Activated CD4-positive, alpha-beta T cell treated with anti-CD3 and anti-CD28 coated beads, Interleukin-2, amount 10 ng/mL, durations not matched to agents 7 days and 5 days (primary cell): ENCODE measurements at regions not wholly inside any gene's neighbourhood (a gene's known extent, or its start where the extent isn't known, plus 50 kb on each side); places are given as distances from the start of the nearest gene placed in this dataset.

ENCODE experiments used
- CTCF ChIA-PET: fragments of 350-600 bp; sonication (Branson Sonifier 250); formaldehyde crosslinking; loops from one replicate; lab custom pipeline; 2021; ENCODE audit warnings: antibody characterized with exemption; lab: Charles Lee
- POLR2A ChIA-PET: fragments of 350-600 bp; sonication (Branson Sonifier 250); formaldehyde crosslinking; loops from one replicate; lab custom pipeline; 2021; ENCODE audit warnings: antibody characterized with exemption; lab: Charles Lee
- DNase-seq: peaks from one replicate; pipeline ENCODE4 v3.0.0-alpha.2; 2020
- H3K27ac Mint-ChIP-seq: one replicate; pipeline ENCODE4 v1.8.0; 2021; ENCODE audit warnings: mild to moderate bottlenecking, moderate library complexity, mixed read lengths
- H3K27me3 Mint-ChIP-seq: one replicate; pipeline ENCODE4 v1.8.0; 2021; ENCODE audit warnings: mixed read lengths
- H3K36me3 Mint-ChIP-seq: one replicate; pipeline ENCODE4 v1.8.0; 2021; ENCODE audit warnings: low read depth, mixed read lengths
- H3K4me1 Mint-ChIP-seq: one replicate; pipeline ENCODE4 v1.8.0; 2021; ENCODE audit warnings: mixed read lengths
- H3K4me3 Mint-ChIP-seq: one replicate; pipeline ENCODE4 v1.8.0; 2021; ENCODE audit warnings: mild to moderate bottlenecking, moderate library complexity, mixed read lengths
- H3K9me3 Mint-ChIP-seq: one replicate; pipeline ENCODE4 v1.8.0; 2021; ENCODE audit warnings: mixed read lengths

DNA sequence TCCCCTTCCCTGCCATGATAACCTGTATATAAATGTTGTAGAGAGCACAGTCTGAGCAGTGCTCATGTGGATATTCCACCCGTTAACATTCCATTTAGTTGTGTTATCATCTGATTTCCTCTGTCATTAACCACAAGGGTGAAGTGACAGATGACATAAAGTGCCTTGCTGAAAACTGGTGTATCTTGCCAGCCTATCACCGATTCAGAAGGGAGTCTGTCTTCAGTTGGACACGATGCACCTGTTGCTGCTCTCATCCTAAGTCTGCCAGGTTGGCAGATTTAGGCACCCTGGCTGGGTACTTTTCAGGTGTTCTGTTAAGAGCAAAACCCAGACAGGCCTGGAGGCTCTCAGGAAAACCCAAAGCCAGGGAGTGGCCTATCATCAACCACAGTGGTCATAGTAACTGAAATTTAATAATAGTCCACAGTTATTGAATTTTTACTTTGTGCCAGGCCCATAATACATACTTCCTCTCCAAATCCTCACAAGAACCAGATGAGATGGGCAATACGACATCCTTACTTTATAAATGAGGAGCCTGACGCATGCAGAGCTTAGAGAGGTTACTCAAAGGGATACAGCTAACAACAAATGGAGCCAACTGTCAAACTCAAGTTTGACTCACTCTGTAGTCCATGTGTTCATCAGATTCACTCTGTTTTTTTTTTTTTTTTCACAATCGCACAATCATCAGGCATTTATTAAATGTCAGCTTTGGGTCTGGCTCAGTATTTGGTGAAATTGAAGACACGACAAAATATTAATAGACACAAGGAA, 100.7 kb upstream of the SPRY4 start:
- H3K36me3 Mint-ChIP-seq: peaks cover 6% of the 10 kb centered on the region
- ChIA-PET POLR2A (no interaction called here), CTCF (interaction anchor here (0.5 to 1.7 kb wide), 4 partner anchors 18 to 126 kb away, joined by 3 to 4 read pairs (median 4); no protein-coding TSS in a partner anchor)
- H3K27me3 Mint-ChIP-seq: no peaks in the 10 kb centered on the region
- DNase-seq: no peak
- H3K4me3 Mint-ChIP-seq: no peak overlapping the region
- H3K4me1 Mint-ChIP-seq: peaks cover 49% of the 10 kb centered on the region
- H3K27ac Mint-ChIP-seq: peak overlapping the region; percentile 76
- peaks cover 13% of the 10 kb centered on the region for H3K9me3 Mint-ChIP-seq

DNA sequence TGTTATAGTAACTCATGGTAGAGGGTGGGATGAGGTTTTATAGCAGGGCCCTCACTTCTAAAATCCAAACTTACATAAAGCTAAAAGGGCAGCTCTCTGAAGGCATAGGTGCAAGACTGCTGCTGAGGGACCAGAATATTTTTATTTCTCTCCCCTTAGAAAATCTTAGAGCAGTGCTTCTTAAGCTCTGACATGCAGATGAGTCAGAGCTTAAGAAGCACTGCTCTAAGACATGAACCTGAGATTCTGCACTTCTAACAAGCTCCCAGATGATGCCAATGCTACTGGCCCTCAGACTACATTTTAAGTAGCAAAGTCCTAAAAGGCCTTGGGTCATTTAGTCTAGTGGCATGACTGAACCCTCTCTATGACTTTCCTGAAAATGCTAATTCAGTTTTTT, 97.6 kb upstream of the SPRY4 start:
- peaks cover 55% of the 10 kb centered on the region for H3K4me1 Mint-ChIP-seq

DNA sequence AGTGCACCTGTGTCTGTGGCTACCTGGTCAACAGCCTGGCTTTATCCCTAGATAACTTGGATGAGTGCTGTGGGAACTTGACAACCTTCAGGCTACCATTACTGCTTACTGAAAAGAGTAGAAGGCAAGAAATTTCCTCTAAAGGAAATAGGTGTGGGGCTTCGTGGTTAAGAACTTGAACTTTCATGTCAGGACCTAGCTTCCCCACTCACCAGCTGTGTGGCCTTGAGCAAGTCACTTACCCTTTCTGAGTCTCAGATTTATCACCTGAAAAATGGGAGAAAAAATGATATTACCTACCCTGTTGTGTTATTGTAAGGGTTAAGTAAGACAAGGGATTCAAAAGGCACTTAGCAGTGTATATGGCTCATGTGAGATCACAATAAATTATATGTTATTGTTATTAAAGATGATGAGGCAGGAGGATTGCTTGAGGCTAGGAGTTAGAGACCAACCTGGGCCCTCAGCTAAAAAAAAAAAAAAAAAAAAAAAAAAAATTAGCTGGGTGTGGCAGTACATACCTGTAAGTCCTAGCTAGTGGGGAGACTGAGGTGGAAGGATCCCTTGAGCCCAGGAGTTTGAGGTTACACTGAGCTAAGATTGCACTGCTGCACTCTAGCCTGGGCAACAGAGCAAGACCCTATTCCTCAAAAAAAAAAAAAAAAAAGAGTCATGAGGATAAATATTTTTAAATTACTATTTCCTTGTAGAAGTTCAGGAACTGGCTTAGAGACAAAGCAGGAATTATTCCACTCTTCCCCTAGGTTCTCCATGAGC, 97.0 kb upstream of the SPRY4 start:
- peaks cover 6% of the 10 kb centered on the region for H3K36me3 Mint-ChIP-seq
- H3K4me1 Mint-ChIP-seq: peaks cover 50% of the 10 kb centered on the region
- H3K4me3 Mint-ChIP-seq: peak overlapping the region; percentile 7
- peak overlapping the region; percentile 11 for H3K27ac Mint-ChIP-seq
- H3K9me3 Mint-ChIP-seq: peaks cover 13% of the 10 kb centered on the region
- POLR2A ChIA-PET: interaction anchor here (0.7 kb wide), 1 partner anchor 97 kb away, joined by 5 read pairs; the partner anchor contains the start of gene SPRY4
- CTCF ChIA-PET: interaction anchor here (0.6 to 1.4 kb wide), 11 partner anchors 7 to 857 kb away, joined by 3 to 5 read pairs (median 3); no protein-coding TSS in a partner anchor
- peak; percentile 39 for DNase-seq
- H3K27me3 Mint-ChIP-seq: no peaks in the 10 kb centered on the region

More for the DNA sequence above, 97.6 kb upstream of the SPRY4 start:
- ChIA-PET POLR2A (interaction anchor here (0.7 kb wide), 1 partner anchor 97 kb away, joined by 5 read pairs; the partner anchor contains the start of gene SPRY4), CTCF (interaction anchor here (0.6 to 1.4 kb wide), 10 partner anchors 8 to 858 kb away, joined by 3 to 5 read pairs (median 4); no protein-coding TSS in a partner anchor)
- H3K27ac Mint-ChIP-seq: no peak overlapping the region
- peaks cover 6% of the 10 kb centered on the region for H3K36me3 Mint-ChIP-seq
- no peak for DNase-seq
- H3K4me3 Mint-ChIP-seq: no peak overlapping the region
- peaks cover 13% of the 10 kb centered on the region for H3K9me3 Mint-ChIP-seq
- H3K27me3 Mint-ChIP-seq: no peaks in the 10 kb centered on the region

DNA sequence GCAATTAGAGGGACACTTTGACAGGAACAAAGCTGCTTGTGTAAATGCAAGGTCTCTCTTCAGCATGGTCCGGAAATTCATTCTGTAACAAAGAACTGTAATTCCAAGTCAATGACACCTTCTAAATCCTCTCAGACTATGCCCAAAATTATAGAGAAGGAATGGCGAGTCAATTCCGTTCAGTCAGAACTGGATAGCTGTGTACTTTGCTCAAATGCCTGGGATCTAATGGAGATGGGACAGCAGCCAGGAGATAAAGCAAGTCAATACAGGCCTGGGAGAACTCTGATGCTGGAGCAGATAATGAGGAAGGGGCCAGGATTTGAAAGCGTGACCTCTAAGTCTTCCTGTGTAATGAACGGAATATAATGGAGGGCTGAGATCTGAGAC, 96.4 kb upstream of the SPRY4 start:
- Mint-ChIP-seq H3K9me3 (peaks cover 13% of the 10 kb centered on the region), H3K27ac (peak overlapping the region; percentile 11), H3K36me3 (peaks cover 6% of the 10 kb centered on the region), H3K4me3 (peak overlapping the region; percentile 7), H3K4me1 (peaks cover 45% of the 10 kb centered on the region), H3K27me3 (no peaks in the 10 kb centered on the region)
- ChIA-PET CTCF (interaction anchor here (0.6 kb wide), 1 partner anchor 21 kb away, joined by 3 read pairs; no protein-coding TSS in a partner anchor), POLR2A (no interaction called here)
- DNase-seq: no peak

DNA sequence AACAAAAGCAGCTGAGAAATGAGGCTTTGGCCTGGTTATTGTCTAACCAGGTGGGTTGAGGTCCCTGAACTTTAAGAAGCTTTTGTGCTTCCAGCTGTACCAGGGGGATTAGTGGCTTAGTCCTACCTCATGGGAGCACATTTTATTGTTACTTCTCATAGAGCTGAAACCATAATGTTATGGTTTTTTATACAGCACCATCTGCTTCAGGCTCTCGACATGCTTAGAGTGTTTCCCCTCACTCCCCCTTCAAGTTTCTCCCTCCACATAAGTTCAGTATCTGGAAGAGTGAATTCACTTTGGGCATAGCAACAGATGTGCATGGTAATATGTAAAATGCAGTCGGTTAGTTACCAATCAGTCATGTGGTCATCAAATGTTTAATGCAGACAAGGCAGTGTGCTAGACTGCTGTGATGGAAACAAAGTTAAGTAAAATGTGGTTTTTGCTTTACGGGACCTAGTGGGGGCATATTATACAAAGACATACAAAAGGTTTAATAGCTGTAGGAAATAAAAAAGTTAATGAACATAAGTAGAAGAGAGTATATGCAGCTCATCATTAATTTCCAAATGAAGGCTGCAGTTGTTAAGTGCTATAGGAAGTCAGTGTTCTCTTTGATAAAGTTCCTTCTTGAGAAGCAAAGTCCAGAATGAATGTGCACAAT, 95.9 kb upstream of the SPRY4 start:
- H3K36me3 Mint-ChIP-seq: peaks cover 6% of the 10 kb centered on the region
- peaks cover 40% of the 10 kb centered on the region for H3K4me1 Mint-ChIP-seq
- H3K4me3 Mint-ChIP-seq: peak overlapping the region; percentile 7
- H3K27me3 Mint-ChIP-seq: no peaks in the 10 kb centered on the region
- H3K9me3 Mint-ChIP-seq: peaks cover 13% of the 10 kb centered on the region
- ChIA-PET POLR2A (no interaction called here), CTCF (interaction anchor here (0.6 to 1.0 kb wide), 2 partner anchors 13 to 244 kb away, joined by 3 read pairs; no protein-coding TSS in a partner anchor)
- DNase-seq: no peak
- peak overlapping the region; percentile 2 for H3K27ac Mint-ChIP-seq

DNA sequence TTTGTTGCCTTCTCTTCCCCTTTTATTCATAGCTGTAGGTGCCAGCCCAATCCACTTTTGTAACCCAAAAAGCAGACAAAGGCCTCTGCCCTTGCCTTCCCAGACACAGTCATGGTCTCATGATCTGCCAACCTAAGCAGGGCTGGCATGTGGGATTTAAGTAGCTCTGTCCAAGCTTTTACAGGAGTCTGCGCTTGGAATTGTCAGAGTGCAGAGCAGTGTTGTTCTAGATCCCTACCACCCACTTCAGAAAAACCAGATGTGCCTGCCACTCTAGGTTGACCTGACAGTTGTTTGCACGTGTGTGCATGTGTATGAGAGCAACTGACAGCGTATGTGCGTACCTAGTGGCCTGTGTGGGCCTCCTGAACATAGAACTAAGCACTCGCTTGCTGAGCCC, 87.8 kb upstream of the SPRY4 start:
- Mint-ChIP-seq H3K27me3 (no peaks in the 10 kb centered on the region), H3K36me3 (no peaks in the 10 kb centered on the region), H3K4me1 (no peaks in the 10 kb centered on the region), H3K9me3 (no peaks in the 10 kb centered on the region), H3K27ac (no peak overlapping the region), H3K4me3 (no peak overlapping the region)
- CTCF ChIA-PET: interaction anchor here (0.6 to 2.8 kb wide), 4 partner anchors 10 to 43 kb away, joined by 3 to 9 read pairs (median 4); no protein-coding TSS in a partner anchor
- no peak for DNase-seq
- POLR2A ChIA-PET: no interaction called here

DNA sequence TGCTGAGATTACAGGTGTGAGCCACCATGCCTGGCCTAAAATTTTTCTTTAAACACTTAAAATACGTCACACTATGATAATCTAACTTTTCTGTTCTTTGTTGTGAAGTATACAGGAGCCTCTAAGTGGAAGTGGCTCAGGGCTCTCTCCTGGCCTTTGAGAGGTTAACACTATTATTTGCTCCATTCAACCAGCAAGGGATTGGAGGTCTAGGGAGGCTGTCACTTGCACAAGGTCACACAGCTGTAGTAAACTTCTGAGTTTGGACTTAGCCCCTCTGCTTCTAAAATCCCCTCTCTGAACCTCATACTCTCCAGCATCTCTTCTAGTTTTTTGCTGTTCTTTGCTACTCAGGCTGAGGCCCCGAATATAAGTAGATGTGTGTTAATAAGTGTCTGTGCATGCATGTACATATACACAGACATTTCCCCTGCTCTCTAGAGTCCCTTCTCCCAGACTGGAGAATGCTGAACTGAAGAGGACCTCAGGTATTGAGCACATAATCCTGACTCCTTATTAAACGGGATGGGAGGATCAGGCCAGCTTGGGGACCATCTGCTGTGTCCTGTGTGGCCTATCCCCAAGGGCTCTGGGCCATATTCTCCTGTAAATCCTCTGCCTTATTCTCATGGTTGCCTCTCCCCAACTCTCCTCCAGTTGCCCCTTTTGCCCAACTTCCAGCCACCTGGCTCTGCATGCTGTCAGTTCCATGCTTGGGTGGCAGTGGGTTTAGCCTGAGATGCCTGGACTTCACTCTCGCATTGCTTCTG, 87.0 kb upstream of the SPRY4 start:
- Mint-ChIP-seq H3K9me3 (no peaks in the 10 kb centered on the region), H3K4me3 (no peak overlapping the region), H3K4me1 (no peaks in the 10 kb centered on the region), H3K36me3 (no peaks in the 10 kb centered on the region), H3K27ac (no peak overlapping the region), H3K27me3 (no peaks in the 10 kb centered on the region)
- CTCF ChIA-PET: interaction anchor here (0.6 kb wide), 2 partner anchors 40 to 42 kb away, joined by 4 to 5 read pairs; no protein-coding TSS in a partner anchor
- POLR2A ChIA-PET: no interaction called here
- DNase-seq: no peak

DNA sequence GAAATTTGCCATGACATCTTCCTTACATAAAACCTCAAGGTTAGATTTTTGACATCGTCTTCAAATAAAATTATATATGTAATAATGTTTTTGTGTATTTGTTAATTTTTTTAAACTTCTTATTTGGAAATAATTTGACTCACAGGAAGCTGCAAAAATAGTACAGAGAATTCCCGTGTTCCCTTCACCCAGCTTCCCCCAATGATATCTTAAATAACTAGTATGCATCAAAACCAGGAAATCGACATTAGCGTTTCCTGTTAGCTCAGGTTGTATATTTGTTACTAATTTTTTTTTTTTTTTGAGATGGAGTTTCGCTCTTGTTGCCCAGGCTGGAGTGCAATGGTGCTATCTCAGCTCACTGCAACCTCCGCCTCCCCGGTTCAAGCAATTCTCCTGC, 86.3 kb upstream of the SPRY4 start:
- no peaks in the 10 kb centered on the region for H3K36me3 Mint-ChIP-seq
- H3K27ac Mint-ChIP-seq: no peak overlapping the region
- H3K4me3 Mint-ChIP-seq: no peak overlapping the region
- no peaks in the 10 kb centered on the region for H3K9me3 Mint-ChIP-seq
- no peaks in the 10 kb centered on the region for H3K27me3 Mint-ChIP-seq
- DNase-seq: no peak
- CTCF ChIA-PET: interaction anchor here (0.6 kb wide), 1 partner anchor 40 kb away, joined by 5 read pairs; no protein-coding TSS in a partner anchor
- POLR2A ChIA-PET: no interaction called here
- H3K4me1 Mint-ChIP-seq: no peaks in the 10 kb centered on the region

DNA sequence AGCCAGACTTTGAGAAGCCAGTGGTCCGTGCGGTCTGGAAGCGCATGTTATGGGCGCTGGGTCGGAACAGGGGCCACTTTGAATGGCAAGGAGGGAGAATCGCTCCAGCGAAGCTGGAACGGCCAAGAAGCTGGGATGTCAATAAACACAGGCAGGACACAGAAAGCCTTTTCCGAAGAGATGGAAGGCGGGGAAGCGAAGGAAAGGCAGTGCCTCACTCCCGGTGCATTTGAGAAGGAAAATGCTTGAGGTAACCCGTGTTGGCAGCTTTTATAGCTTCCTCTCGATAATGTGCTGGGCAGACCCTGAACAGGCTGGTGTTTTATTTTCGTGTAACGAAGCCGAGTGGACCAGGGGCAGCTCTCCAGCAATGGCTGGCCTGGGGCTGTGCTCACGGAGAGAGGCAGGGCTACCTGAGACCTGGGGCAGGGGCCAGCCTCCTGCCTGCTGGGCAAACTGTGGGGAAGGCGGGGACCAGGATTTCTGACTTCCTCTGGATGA, 84.2 kb upstream of the SPRY4 start:
- Mint-ChIP-seq H3K4me1 (no peaks in the 10 kb centered on the region), H3K9me3 (no peaks in the 10 kb centered on the region), H3K27ac (no peak overlapping the region), H3K36me3 (no peaks in the 10 kb centered on the region), H3K27me3 (no peaks in the 10 kb centered on the region), H3K4me3 (no peak overlapping the region)
- POLR2A ChIA-PET: no interaction called here
- no peak for DNase-seq
- CTCF ChIA-PET: interaction anchor here (1.1 to 1.5 kb wide), 4 partner anchors 9 to 27 kb away, joined by 3 to 7 read pairs (median 4); no protein-coding TSS in a partner anchor

DNA sequence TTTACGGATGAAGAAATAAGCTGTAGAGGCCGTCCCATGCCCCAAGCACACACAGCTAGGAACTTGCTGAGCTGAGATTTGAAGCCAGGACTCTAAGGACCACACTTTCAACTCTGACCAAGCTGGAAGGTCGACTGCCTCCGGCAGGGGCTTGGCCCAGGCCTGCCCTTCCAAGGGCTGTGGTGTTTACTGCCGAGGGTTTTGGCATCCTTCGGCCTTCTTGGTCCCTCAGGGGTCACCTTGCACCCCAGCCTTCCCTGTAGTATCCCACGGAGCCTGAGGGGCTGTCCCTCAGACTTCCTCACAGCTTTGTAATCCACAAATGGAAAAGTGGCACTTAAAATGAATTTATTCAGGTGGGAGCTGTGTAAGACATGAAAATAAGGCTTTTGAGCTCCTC, 83.7 kb upstream of the SPRY4 start:
- CTCF ChIA-PET: interaction anchor here (1.1 to 1.5 kb wide), 4 partner anchors 9 to 27 kb away, joined by 3 to 7 read pairs (median 4); no protein-coding TSS in a partner anchor
- H3K27ac Mint-ChIP-seq: no peak overlapping the region
- H3K9me3 Mint-ChIP-seq: no peaks in the 10 kb centered on the region
- H3K36me3 Mint-ChIP-seq: no peaks in the 10 kb centered on the region
- no peak for DNase-seq
- H3K27me3 Mint-ChIP-seq: no peaks in the 10 kb centered on the region
- no peaks in the 10 kb centered on the region for H3K4me1 Mint-ChIP-seq
- no peak overlapping the region for H3K4me3 Mint-ChIP-seq
- POLR2A ChIA-PET: no interaction called here

DNA sequence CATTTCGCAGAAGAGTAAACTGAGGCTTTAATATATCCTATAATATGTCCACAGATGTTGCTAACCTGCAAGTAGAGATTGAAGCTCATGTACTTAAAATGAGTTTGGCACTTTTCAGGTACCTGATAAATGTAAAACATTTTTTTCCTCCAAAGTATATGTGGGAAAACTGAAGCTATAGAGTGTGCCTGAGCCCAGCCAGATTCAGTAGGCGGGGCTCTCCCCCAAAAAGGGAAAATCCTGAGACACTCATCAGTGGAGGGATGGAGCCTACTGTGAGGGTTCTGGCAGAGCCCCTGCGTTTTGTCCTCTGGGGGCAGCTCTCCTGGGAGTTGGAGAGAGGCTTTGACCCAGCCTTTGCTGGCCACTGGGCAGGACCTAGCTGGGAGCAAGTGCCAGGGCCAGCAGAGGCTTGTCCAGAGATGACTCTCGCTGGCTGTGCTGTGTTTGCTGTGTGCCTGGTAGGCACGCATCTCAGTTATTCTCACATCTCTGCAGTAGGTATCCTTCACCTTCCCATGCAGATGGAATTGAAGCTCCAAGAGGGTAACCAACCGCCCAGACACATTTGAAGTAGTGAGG, 81.1 kb upstream of the SPRY4 start:
- no peaks in the 10 kb centered on the region for H3K27me3 Mint-ChIP-seq
- H3K4me1 Mint-ChIP-seq: no peaks in the 10 kb centered on the region
- H3K27ac Mint-ChIP-seq: no peak overlapping the region
- no peak for DNase-seq
- no peaks in the 10 kb centered on the region for H3K9me3 Mint-ChIP-seq
- H3K4me3 Mint-ChIP-seq: no peak overlapping the region
- ChIA-PET POLR2A (no interaction called here), CTCF (interaction anchor here (0.6 to 1.3 kb wide), 3 partner anchors 14 to 24 kb away, joined by 4 to 5 read pairs (median 4); no protein-coding TSS in a partner anchor)
- H3K36me3 Mint-ChIP-seq: no peaks in the 10 kb centered on the region
